Right lobe of liver (tissue), 6 donors: ENCODE measurements at regions not wholly inside any gene's neighbourhood (a gene's known extent, or its start where the extent isn't known, plus 50 kb on each side); places are given as distances from the start of the nearest gene placed in this dataset.

Experiments used
- ATAC-seq, 4 donors: fragments of 200-7000 bp; cut with Tn5 transposase; one replicate each; pipeline ENCODE4 v1.9.1; 2020; ENCODE audit warnings: mild to moderate bottlenecking in 4 of 4, moderate library complexity in 4 of 4
- DNase-seq, 3 donors: peaks; one replicate each; pipeline ENCODE4 v3.0.0-alpha.2; 2020
- H3K27ac ChIP-seq, 3 donors: fragments of 200-600 bp; one replicate each; pipeline ENCODE4 v1.8.0; 2022
- H3K27me3 ChIP-seq, 2 donors: fragments of 200-600 bp; one replicate each; pipeline ENCODE4 v1.8.0; 2022
- H3K36me3 ChIP-seq, 4 donors: fragments of 200-600 bp; sonication (generic) in 1 of 4; one replicate each; pipeline versions ENCODE4 v1.5.1 to v1.8.0; 2017 to 2022; ENCODE audit warnings: control low read depth in 1 of 4
- H3K4me1 ChIP-seq, 4 donors: fragments of 200-600 bp; sonication (generic) in 1 of 4; one replicate each; pipeline versions ENCODE4 v1.5.1 to v1.8.0; 2017 to 2022; ENCODE audit warnings: control low read depth in 1 of 4
- H3K4me3 ChIP-seq, 3 donors: fragments of 200-600 bp; one replicate each; pipeline ENCODE4 v1.8.0; 2022
- H3K9me3 ChIP-seq, 4 donors: fragments of 200-600 bp; sonication (generic) in 1 of 4; one replicate each; pipeline versions ENCODE4 v1.5.1 to v1.8.0; 2017 to 2022; ENCODE audit warnings: control low read depth in 1 of 4
- CTCF ChIP-seq, 4 donors: fragments of 200-600 bp in 3 of 4; fragments of 450-650 bp in 1 of 4; IDR thresholded peaks; one replicate each; pipeline versions ENCODE4 v1.5.1 to v1.8.0; 2016 to 2022; ENCODE audit warnings: antibody characterized with exemption in 4 of 4, mild to moderate bottlenecking in 2 of 4
- POLR2A ChIP-seq: fragments of 450-650 bp; IDR thresholded peaks from one replicate; pipeline ENCODE4 v1.6.1; 2017; ENCODE audit warnings: antibody characterized with exemption, mild to moderate bottlenecking
- WGBS: methylation state at CpG from one replicate; pipeline ENCODE4 v1.1.6; 2018; ENCODE audit warnings: low coverage, low lambda C conversion rate; ENCODE audit not compliant: insufficient coverage; ENCODE audit errors: missing lambda C conversion rate; 5-methylcytosine and 5-hydroxymethylcytosine counted together
- intact Hi-C, 2 donors: fragments of 100-400 bp; cut with DNase I; formaldehyde crosslinking; loops; one replicate each; pipeline versions ENCODE4 v1.11.2 to v1.14.1; 2022
- donor health status: DM: no; HTN: yes; CAD: no.
- donor health status: DM: no; HTN: no; CAD: no.
- donor health status: DM: no; HTN: no; CAD: no.
- donor health status: DM: no; HTN: yes; CAD: no.
- donor health status: DM: no; HTN: yes; CAD: no.

GRCh38 chr11:79626135-79627075 lies 185.6 kb upstream of the TENM4 start:
- no peak overlapping the region for H3K27ac ChIP-seq
- H3K4me3 ChIP-seq = no peak overlapping the region
- TF ChIP-seq POLR2A = no peak
- no peak for TF ChIP-seq CTCF (IDR thresholded peaks at IDR 0.05)
- no peaks in the 10 kb centered on the region for H3K36me3 ChIP-seq
- no peak for DNase-seq
- no peaks in the 10 kb centered on the region for H3K4me1 ChIP-seq
- no peaks in the 10 kb centered on the region for H3K9me3 ChIP-seq
- intact Hi-C loops = no loop called here
- ATAC-seq = no peak
- no peaks in the 10 kb centered on the region for H3K27me3 ChIP-seq
- WGBS = 58% methylated on average over 4 of the region's 4 CpGs

GRCh38 chr11:79623375-79623774 lies 182.5 kb upstream of the TENM4 start:
- TF ChIP-seq POLR2A = no peak
- no peak for TF ChIP-seq CTCF (IDR thresholded peaks at IDR 0.05)
- WGBS = 47% methylated on average over 2 of the region's 2 CpGs
- H3K9me3 ChIP-seq = no peaks in the 10 kb centered on the region
- ATAC-seq = no peak
- H3K4me1 ChIP-seq = no peaks in the 10 kb centered on the region
- H3K27me3 ChIP-seq = no peaks in the 10 kb centered on the region
- no peaks in the 10 kb centered on the region for H3K36me3 ChIP-seq
- no peak overlapping the region for H3K4me3 ChIP-seq
- intact Hi-C loops = no loop called here
- no peak for DNase-seq
- H3K27ac ChIP-seq = no peak overlapping the region

GRCh38 chr11:79617561-79617960 lies 176.7 kb upstream of the TENM4 start:
- H3K27ac ChIP-seq = no peak overlapping the region
- WGBS = 67% methylated on average over 2 of the region's 3 CpGs
- H3K4me1 ChIP-seq = no peaks in the 10 kb centered on the region
- DNase-seq (no peak), ATAC-seq (no peak)
- intact Hi-C loops = no loop called here
- no peaks in the 10 kb centered on the region for H3K36me3 ChIP-seq
- no peak overlapping the region for H3K4me3 ChIP-seq
- TF ChIP-seq POLR2A (no peak), CTCF (IDR thresholded peaks at IDR 0.05) (no peak)
- H3K9me3 ChIP-seq = no peaks in the 10 kb centered on the region
- no peaks in the 10 kb centered on the region for H3K27me3 ChIP-seq

DNA sequence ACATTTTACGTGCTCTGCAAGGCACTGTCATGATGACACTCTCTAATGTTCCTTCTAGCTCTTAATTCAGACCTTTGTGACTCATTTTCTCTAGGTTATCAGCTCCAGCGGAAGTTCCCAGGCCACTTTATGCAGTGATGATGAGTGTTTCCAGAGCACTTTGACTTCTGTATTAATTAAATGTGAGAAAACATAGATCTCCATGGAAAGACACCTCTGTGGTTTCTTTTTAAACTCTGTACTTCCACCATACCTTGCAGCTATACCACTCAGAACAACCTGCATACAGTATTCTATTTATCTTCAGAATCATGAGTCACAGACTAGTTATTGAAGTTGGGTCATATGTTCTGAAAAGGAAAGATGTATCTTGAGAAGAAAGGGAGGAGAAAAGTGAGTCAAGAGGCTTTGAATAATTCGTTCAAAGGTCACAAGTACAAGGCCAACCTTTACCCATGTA lies 175.6 kb upstream of the TENM4 start:
- intact Hi-C loops = no loop called here
- Histone ChIP-seq H3K4me3 (no peak overlapping the region), H3K9me3 (no peaks in the 10 kb centered on the region), H3K27me3 (no peaks in the 10 kb centered on the region), H3K27ac (no peak overlapping the region), H3K36me3 (no peaks in the 10 kb centered on the region), H3K4me1 (no peaks in the 10 kb centered on the region)
- 40% methylated on average over 3 of the region's 3 CpGs for WGBS
- ATAC-seq (no peak), DNase-seq (no peak)
- no peak for TF ChIP-seq POLR2A
- TF ChIP-seq CTCF (IDR thresholded peaks at IDR 0.05) = no peak
